HG03575 (cell line): ENCODE measurements at regions not wholly inside any gene's neighbourhood (a gene's known extent, or its start where the extent isn't known, plus 50 kb on each side); places are given as distances from the start of the nearest gene placed in this dataset.

Experiments
- ATAC-seq: cut with Tn5 transposase; IDR thresholded peaks from one replicate; pipeline ENCODE4 v1.9.1; 2021; ENCODE audit not compliant: unreplicated experiment, insufficient number of reproducible peaks, low FRiP score; ENCODE audit errors: extremely low read depth

- ATAC-seq = no peak
Observed at GRCh38 chr2:57554348-57554747, 492.3 kb upstream of the VRK2 start.

- no peak for ATAC-seq
Observed at GRCh38 chr2:57558312-57558711, 488.3 kb upstream of the VRK2 start.

GRCh38 chr2:57562495-57562894, 484.1 kb upstream of the VRK2 start:
- no peak for ATAC-seq

DNA sequence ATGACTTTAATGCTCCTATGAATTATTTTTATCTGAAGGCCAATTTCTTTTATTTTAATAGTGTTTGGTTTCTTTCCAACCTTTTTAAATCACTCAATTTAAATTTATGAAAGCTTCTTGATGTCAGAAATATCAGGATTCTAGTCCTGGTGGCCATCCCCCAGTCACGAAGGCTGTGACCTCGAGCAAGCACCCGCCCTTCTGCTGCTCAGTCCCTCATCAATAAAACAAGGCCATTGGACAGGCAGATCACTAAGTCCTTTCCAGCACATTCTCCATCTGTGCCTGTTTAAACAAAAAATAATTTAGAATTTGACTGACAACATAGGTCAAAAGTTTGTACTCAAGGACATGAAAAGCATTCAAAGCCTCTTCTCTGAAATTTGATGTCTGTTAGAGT, 483.6 kb upstream of the VRK2 start:
- ATAC-seq = no peak

GRCh38 chr2:57567245-57567644, 479.4 kb upstream of the VRK2 start:
- no peak for ATAC-seq

GRCh38 chr2:57569396-57569795, 477.2 kb upstream of the VRK2 start:
- ATAC-seq = no peak

- no peak for ATAC-seq
Observed at GRCh38 chr2:57570961-57571360, 475.6 kb upstream of the VRK2 start.

DNA sequence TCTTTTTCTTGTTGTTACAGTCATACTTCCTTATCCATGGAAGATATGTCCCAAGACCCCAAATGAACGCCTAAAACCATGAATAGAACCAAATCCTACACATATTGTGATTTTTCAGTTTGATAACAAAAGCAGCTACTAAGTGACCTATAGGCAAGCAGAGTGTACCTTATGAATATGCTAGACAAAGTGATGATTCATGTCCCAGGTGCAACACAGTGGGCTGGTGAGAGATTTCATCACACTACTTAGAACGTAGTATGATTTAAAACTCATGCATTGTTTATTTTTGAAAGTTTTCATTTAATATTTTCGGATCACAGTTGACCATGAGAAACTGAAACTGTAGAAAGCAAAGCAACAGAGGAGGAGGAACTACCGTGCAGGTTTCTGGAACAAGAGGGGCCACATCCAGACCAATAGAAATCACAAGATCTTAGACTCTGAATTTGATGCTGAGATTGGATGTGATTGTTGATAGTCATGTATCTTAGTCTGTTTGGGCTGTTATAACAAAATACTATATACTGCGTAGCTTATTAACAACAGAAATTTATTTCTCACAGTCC, 470.8 kb upstream of the VRK2 start:
- no peak for ATAC-seq

GRCh38 chr2:57576983-57577382, 469.6 kb upstream of the VRK2 start:
- ATAC-seq = no peak

DNA sequence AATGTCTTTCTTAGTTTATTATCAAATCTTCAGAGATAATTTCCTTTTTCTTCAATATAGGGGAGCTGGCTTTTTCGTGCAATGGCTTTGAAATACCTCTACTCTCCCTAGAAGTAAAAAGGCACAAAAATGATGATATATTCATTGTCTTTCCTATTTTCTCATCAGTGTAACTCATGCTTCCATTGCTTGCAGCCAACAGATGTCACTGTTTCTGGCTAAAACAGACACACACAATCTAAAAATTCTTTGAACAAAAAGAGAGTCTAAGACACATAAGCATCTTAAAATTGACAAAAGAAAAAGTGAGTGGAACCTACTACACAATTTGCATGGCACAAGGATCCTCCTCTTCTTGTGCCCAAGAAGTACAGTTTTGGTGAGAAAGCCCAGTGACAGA, 448.7 kb upstream of the VRK2 start:
- ATAC-seq = no peak

DNA sequence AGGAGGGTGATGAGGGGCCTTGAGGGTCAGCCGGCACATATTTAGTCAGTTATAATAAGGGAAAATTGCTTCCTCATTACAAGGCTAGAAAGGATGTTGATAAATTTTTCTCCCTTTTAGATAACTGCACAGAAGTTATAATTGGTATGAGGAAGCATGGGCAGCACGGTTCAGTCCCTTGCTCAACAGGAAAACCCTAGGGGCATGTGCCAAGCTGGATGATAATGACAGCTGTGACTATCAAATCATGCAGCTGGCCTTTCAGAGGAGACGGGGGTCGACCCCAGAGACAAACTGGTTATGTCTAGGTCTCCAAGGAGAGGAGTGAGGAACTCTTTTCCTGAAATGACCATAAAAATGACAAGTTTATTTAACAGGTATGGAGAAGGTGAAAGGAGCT, 448.1 kb upstream of the VRK2 start:
- ATAC-seq = no peak

- ATAC-seq = no peak
Observed at GRCh38 chr2:57602733-57603132, 443.9 kb upstream of the VRK2 start.

DNA sequence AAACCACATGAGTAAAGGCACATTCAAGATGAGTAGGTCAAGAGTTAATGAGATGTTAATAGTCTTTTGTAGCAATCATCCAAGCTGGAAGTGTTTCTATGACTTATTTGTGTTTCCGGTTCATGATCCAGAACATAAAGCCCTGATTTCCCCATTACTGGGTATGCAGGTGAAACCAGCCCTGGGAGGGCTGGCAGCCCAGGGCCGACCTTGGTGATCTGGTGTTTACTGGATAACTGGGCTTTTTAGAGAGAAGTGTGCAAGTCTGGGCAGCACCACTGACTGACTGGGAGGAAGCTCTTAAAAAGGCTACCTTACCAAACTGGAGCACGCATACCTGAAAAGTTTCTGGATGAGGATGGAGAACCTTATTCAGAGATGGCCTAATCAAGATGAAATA, 431.6 kb upstream of the VRK2 start:
- no peak for ATAC-seq

GRCh38 chr2:57615855-57616556, 430.6 kb upstream of the VRK2 start:
- ATAC-seq = no peak

DNA sequence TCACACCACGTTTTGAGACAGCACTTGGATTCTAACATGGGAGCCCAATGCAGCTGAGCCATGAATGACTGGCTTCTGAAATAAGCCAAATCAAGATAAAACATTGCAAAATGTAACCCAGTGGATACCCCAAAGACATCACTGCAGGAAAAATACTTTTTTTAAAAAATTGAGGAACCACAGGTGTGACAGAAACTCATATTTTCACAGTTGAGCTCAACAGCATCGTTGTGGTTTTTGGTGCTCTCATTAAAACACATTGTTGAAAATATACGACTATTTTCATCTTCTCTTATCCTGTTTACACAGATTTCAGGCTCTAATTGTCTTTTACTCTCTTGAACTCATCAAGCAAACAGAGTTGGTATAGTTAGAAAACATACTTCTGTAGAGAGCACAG, 429.3 kb upstream of the VRK2 start:
- no peak for ATAC-seq

- no peak for ATAC-seq
Observed at GRCh38 chr2:57621122-57621663, 425.4 kb upstream of the VRK2 start.

DNA sequence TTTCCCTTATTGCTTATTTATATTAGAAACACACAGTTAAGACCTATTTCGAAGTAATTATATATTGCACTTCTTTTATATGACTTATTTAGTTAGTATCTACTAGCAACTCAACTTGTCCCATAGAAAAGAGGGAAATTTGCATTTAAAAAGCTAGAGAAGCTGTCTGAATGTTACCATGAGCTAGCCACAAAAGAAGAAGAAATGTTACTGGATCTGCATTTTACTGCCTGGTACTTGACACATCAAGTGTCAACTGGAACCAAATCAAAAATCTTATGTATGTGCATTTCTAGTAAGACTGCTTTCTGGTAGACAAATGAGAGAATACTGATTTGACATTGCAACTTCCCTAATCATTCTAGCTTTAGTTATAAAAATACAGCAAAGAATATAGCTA, 424.6 kb upstream of the VRK2 start:
- no peak for ATAC-seq

GRCh38 chr2:57656198-57656597, 390.4 kb upstream of the VRK2 start:
- no peak for ATAC-seq

- ATAC-seq = no peak
Observed at GRCh38 chr2:57669570-57669969, 377.0 kb upstream of the VRK2 start.

DNA sequence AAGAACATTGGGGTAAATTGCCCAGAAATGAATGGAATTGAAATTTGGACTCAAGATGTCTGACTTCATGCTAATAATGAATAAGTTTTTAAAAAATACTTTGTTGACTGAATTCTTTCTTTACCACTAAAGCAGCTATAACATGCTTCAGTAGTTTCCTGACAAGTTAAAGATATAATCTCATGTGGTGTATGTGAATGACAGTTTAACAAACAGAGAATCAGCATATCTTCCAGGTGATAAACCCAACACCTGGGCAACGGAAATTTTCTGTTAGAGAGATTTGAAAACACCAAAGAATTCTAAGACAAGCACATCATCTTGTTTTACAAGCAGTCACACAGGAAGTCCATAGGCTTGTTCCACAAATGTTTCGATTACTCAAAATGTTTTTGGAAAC, 372.6 kb upstream of the VRK2 start:
- no peak for ATAC-seq

GRCh38 chr2:57674743-57675142, 371.9 kb upstream of the VRK2 start:
- ATAC-seq = no peak
